ENCODE measurements at regions not wholly inside any gene's neighbourhood (a gene's known extent, or its start where the extent isn't known, plus 50 kb on each side); places are given as distances from the start of the nearest gene placed in this dataset.

- TF ChIP-seq CTCF (IDR thresholded peaks at IDR 0.05) = no peak
- no peak for TF ChIP-seq POLR2A (IDR thresholded peaks at IDR 0.05)
- TF ChIP-seq EP300 (IDR thresholded peaks at IDR 0.05) = no peak
Observed at GRCh38 chr14:96980835-96981234, 183.7 kb downstream of the VRK1 start.
